Large intestine (tissue), 3 donors: ENCODE measurements at regions not wholly inside any gene's neighbourhood (a gene's known extent, or its start where the extent isn't known, plus 50 kb on each side); places are given as distances from the start of the nearest gene placed in this dataset.

ENCODE experiments used
- DNase-seq, 2 donors: peaks; one replicate each; pipeline versions ENCODE4 v3.0.0 to v3.0.0-alpha.2; 2013
- H3K27ac ChIP-seq: one replicate; pipeline ENCODE4 v1.5.1; 2013; ENCODE audit warnings: low read length
- H3K27me3 ChIP-seq: 2 replicates; pipeline ENCODE4 v1.6.1; 2013; ENCODE audit warnings: low read length; ENCODE audit not compliant: control insufficient read depth, insufficient read depth
- H3K36me3 ChIP-seq: 2 replicates; pipeline ENCODE4 v1.6.1; 2013; ENCODE audit warnings: low read length; ENCODE audit not compliant: control insufficient read depth, insufficient read depth
- H3K4me1 ChIP-seq: one replicate; pipeline ENCODE4 v1.6.1; 2013; ENCODE audit warnings: low read length; ENCODE audit not compliant: control insufficient read depth, insufficient read depth
- H3K4me3 ChIP-seq: one replicate; pipeline ENCODE4 v1.5.1; 2013; ENCODE audit warnings: low read length
- H3K9me3 ChIP-seq: one replicate; pipeline ENCODE4 v1.6.1; 2013; ENCODE audit warnings: mild to moderate bottlenecking, low read depth, low read length, moderate library complexity; ENCODE audit not compliant: control insufficient read depth
- WGBS: methylation state at CpG from one replicate; pipeline ENCODE4 v1.1.5; 2013; ENCODE audit warnings: low lambda C conversion rate; ENCODE audit not compliant: insufficient coverage; 5-methylcytosine and 5-hydroxymethylcytosine counted together

- Histone ChIP-seq H3K27ac (no peak overlapping the region), H3K36me3 (no peaks in the 10 kb centered on the region), H3K4me3 (no peak overlapping the region), H3K9me3 (peaks cover 17% of the 10 kb centered on the region), H3K4me1 (no peaks in the 10 kb centered on the region), H3K27me3 (no peaks in the 10 kb centered on the region)
- 100% methylated on average over 1 of the region's 1 CpG for WGBS
- DNase-seq = no peak
Observed at GRCh38 chr12:89189448-89189847, 162.9 kb downstream of the DUSP6 start.

DNA sequence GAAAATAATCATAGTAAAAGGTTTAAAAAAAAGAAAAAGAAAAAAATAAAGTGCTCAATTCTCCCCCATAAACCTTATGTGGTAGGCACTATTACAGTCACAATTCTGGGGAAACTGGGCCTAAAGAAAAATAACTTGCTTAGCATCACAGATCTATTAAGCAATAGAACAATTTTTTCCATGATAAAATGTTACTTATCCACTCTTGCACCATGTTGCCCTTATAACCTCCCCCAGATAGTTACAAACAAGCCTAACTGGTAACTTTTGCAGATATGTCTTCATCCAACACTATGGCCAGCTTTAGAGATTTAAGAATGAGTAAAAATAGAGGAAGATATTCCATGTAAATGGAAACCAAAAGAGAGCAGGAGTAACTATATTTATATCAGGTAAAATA lies 164.8 kb downstream of the DUSP6 start:
- Histone ChIP-seq H3K27ac (no peak overlapping the region), H3K4me3 (no peak overlapping the region), H3K9me3 (peaks cover 17% of the 10 kb centered on the region), H3K4me1 (no peaks in the 10 kb centered on the region), H3K36me3 (no peaks in the 10 kb centered on the region), H3K27me3 (no peaks in the 10 kb centered on the region)
- no peak for DNase-seq

DNA sequence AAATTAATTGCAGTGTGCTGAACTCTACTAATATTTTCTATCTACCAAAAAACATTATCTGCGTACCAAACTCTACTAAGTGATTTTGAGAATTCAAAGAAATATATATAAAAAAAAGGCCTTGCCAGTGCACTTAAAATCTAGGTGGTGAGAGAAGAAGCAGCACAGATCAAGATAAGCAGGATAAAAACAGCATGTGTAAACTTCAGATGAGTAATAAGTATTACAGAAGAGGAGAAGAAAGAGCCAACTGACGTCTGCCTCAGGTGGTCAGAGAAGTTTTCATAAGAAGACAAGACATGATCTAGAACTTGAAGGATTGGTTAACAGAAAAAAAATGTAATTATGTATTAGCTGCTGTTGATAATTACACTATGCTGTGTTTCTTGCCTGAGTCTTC lies 166.4 kb downstream of the DUSP6 start:
- 92% methylated on average over 2 of the region's 2 CpGs for WGBS

DNA sequence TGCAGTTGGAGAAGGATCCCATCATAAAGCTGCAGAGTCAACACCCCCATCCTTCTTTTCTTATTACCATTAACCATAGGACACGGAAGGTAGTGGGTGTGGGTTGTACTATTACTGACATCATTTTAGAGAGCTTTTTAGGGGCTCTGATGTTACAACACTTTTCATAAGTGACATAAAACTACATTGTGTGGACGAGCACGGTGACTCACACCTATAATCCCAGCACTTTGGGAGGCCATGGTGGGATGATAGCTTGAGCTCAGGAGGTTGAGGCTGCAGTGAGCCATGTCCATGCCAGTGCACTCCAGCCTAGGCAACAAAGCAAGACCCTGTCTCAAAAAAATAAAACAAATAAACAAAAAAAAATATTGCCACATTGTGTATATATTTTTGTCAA lies 167.1 kb downstream of the DUSP6 start:
- H3K27me3 ChIP-seq = no peaks in the 10 kb centered on the region
- H3K9me3 ChIP-seq = peaks cover 11% of the 10 kb centered on the region
- no CpG with 5 or more reads among the region's 3 CpGs for WGBS
- no peaks in the 10 kb centered on the region for H3K36me3 ChIP-seq
- no peak for DNase-seq
- no peaks in the 10 kb centered on the region for H3K4me1 ChIP-seq
- no peak overlapping the region for H3K27ac ChIP-seq
- no peak overlapping the region for H3K4me3 ChIP-seq

More for the DNA sequence above, 166.4 kb downstream of the DUSP6 start:
- H3K4me3 ChIP-seq = no peak overlapping the region
- no peaks in the 10 kb centered on the region for H3K36me3 ChIP-seq
- no peak overlapping the region for H3K27ac ChIP-seq
- no peak for DNase-seq
- no peaks in the 10 kb centered on the region for H3K27me3 ChIP-seq
- H3K9me3 ChIP-seq = peaks cover 17% of the 10 kb centered on the region
- no peaks in the 10 kb centered on the region for H3K4me1 ChIP-seq

- no peaks in the 10 kb centered on the region for H3K36me3 ChIP-seq
- no peak overlapping the region for H3K4me3 ChIP-seq
- WGBS = no CpG with 5 or more reads among the region's 2 CpGs
- H3K4me1 ChIP-seq = no peaks in the 10 kb centered on the region
- H3K9me3 ChIP-seq = peaks cover under 1% of the 10 kb centered on the region
- DNase-seq = no peak
- no peak overlapping the region for H3K27ac ChIP-seq
- no peaks in the 10 kb centered on the region for H3K27me3 ChIP-seq
Observed at GRCh38 chr12:89183985-89184435, 168.3 kb downstream of the DUSP6 start.

DNA sequence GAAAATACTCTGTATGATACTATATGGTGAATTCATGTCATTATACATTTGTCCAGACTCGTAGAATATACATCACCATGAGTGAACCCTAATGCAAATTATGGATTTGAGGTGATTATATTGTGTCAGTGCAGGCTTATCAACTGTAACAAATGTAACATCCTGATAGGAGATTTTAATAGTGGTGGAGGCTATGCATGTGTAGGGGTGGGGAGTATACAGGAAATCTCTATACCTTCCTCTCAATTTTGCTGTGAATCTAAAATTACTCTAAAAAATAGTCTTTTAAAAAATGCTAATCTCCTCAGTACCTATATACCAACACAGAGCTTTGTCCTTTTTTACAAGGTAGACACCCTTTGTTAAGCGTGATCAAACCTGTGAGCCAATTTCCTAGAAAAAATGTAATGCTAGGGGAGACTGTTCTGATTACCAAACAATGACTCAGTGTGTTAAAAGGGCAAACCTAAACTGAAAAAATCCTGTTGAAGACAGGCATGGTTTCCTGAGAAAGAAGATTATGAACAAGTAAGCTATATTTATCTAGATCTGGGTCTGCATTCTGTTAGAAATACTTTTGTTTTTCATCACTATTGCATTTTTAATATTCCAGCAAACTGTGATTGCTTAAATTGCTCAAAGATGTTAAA lies 170.9 kb downstream of the DUSP6 start:
- no peaks in the 10 kb centered on the region for H3K9me3 ChIP-seq
- H3K27ac ChIP-seq = no peak overlapping the region
- H3K27me3 ChIP-seq = no peaks in the 10 kb centered on the region
- DNase-seq = peak in 1 of 2 donors; percentile 26
- no peak overlapping the region for H3K4me3 ChIP-seq
- WGBS = no CpG with 5 or more reads among the region's 2 CpGs
- H3K4me1 ChIP-seq = no peaks in the 10 kb centered on the region
- no peaks in the 10 kb centered on the region for H3K36me3 ChIP-seq

GRCh38 chr12:89180496-89180895 lies 171.8 kb downstream of the DUSP6 start:
- H3K27ac ChIP-seq = no peak overlapping the region
- H3K27me3 ChIP-seq = no peaks in the 10 kb centered on the region
- no peaks in the 10 kb centered on the region for H3K4me1 ChIP-seq
- no peak overlapping the region for H3K4me3 ChIP-seq
- 71% methylated on average over 1 of the region's 2 CpGs for WGBS
- DNase-seq = no peak
- H3K9me3 ChIP-seq = no peaks in the 10 kb centered on the region
- H3K36me3 ChIP-seq = no peaks in the 10 kb centered on the region

DNA sequence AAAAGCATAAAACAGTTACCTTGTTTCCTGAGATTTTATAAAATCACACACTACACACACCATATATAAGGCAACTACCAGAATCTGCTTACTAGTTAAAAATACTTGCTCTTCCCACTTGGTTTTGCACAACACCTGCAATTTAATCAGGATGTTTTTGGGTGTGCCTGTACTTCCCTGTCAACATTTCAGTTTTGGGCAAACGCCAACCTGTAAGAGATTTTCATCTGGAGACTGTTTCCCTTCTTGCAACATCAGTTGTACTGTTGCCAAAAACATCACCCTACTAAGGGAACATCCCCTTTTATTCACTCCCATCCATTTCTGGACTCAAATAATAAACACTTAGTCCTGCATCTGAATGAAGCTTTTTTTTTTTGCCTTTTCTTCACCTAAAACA lies 172.3 kb downstream of the DUSP6 start:
- no CpG with 5 or more reads among the region's 1 CpG for WGBS
- Histone ChIP-seq H3K4me1 (no peaks in the 10 kb centered on the region), H3K27me3 (no peaks in the 10 kb centered on the region), H3K4me3 (no peak overlapping the region), H3K36me3 (no peaks in the 10 kb centered on the region), H3K27ac (no peak overlapping the region), H3K9me3 (no peaks in the 10 kb centered on the region)
- DNase-seq = no peak

DNA sequence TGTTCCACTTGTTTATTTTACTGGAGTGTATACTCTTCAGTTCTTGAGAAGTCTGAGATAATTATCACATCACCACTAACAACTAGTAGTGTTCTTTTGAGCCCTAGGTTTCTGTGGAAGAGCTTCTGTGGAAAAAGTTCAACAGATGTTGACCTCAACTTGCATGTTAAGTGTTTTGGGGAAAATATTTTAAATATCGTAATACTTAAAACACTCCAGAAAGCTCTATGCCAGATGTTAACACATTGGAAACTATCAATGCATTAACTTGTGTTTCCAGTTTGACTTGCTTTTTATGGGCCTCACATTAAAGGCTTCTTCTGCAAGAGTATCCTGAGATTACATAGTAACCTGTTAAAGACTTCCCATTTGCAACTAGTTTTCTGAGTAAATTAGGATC lies 173.1 kb downstream of the DUSP6 start:
- no peak overlapping the region for H3K27ac ChIP-seq
- H3K36me3 ChIP-seq = no peaks in the 10 kb centered on the region

DNA sequence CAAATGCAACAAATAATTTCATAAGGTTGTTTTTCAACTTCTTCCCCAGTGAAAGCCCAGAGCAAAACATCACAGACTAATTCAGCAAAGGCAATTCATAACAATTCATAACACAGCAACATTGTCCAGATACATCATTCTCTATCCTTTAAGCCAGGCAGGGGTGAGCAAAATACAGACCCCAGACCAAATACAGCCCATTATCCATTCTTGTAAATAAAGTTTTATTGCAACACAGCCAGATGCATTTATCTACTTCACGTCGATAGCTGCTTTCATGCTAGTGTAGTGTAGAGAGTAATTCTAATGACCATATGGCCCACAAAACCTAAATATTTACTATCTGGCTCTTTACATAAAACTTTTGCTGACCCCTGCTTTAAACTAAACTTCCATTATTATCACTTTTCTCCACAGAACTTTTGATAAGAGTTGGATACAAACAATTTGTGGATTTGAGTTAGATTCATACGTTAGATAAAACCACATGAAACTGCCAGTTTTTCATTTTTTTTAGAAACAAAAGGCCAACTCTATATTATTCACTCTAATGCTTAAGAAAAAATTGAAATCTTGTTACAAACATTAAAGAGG lies 174.4 kb downstream of the DUSP6 start:
- H3K27ac ChIP-seq = no peak overlapping the region
- H3K27me3 ChIP-seq = no peaks in the 10 kb centered on the region
- H3K36me3 ChIP-seq = no peaks in the 10 kb centered on the region
- H3K4me1 ChIP-seq = no peaks in the 10 kb centered on the region
- no peak for DNase-seq
- H3K4me3 ChIP-seq = no peak overlapping the region
- WGBS = 100% methylated on average over 1 of the region's 3 CpGs
- no peaks in the 10 kb centered on the region for H3K9me3 ChIP-seq

More for the DNA sequence above, 173.1 kb downstream of the DUSP6 start:
- H3K9me3 ChIP-seq = no peaks in the 10 kb centered on the region
- H3K27me3 ChIP-seq = no peaks in the 10 kb centered on the region
- no peak for DNase-seq
- WGBS = no CpG with 5 or more reads among the region's 1 CpG
- H3K4me1 ChIP-seq = no peaks in the 10 kb centered on the region
- H3K4me3 ChIP-seq = no peak overlapping the region

DNA sequence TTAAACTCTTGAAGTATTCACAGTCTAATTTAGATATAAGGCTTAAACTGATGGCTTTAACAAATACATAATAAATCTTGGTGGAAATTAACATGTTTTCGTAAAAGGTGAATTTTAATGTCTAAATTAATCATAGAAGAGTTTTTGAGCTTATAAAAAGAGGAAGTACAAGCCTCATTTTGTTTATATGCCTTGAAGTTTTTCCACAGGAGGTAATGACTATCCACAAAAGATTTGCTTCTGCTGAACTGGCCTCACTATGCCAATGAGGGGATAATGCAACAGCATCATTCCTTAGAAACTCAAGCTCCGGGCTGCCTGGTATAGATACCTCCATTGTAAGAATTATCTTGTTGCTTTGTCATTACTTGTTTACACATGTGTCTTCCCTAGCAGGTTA lies 175.6 kb downstream of the DUSP6 start:
- WGBS = 100% methylated on average over 1 of the region's 2 CpGs
- Histone ChIP-seq H3K27ac (no peak overlapping the region), H3K9me3 (no peaks in the 10 kb centered on the region), H3K27me3 (no peaks in the 10 kb centered on the region), H3K36me3 (no peaks in the 10 kb centered on the region), H3K4me1 (no peaks in the 10 kb centered on the region), H3K4me3 (no peak overlapping the region)
- DNase-seq = no peak
